ENCODE measurements at regions not wholly inside any gene's neighbourhood (a gene's known extent, or its start where the extent isn't known, plus 50 kb on each side); places are given as distances from the start of the nearest gene placed in this dataset.
"Not testable (repeated sequence)": the region's sequence is repeated elsewhere in the genome, so short reads cannot be mapped to it uniquely, and the experiment has no call there.

DNA sequence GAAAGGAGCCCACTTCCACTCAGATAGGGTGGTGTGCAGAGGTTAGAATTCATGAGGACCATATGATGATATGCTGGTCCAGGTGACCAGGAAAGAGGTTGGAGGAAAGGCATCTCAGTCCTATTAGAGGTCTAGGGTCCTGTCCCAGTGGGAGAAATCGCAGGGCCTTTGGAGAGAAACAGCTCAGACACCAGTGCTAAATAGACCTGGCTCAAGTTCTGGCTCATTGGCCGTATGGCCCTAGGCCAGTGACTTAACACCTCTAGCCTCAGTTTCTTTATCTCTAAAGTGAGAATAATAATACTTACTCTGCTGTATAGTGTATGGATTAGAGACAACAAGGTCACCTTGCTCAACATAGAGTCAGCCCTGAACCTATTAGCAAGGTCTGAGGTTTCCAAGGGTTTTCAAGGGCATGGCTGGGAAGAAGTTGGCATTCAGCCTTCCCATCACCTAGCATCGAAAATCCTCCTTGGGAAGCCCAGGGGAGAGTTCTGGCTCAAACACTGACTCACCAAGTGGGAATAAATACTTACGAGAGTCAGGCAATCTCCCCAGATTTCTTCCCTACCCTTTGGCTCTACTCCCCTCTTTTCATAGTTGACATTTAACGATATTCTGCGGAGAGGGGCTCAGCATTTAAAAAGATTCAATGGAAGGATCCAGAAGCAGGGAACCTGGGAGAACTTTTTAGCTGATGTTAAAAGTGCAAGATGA, 473.1 kb upstream of the PODXL start:
- DNase-seq, result no peak

GRCh38 chr7:132028144-132028920, 471.9 kb upstream of the PODXL start:
- no peak for DNase-seq

DNA sequence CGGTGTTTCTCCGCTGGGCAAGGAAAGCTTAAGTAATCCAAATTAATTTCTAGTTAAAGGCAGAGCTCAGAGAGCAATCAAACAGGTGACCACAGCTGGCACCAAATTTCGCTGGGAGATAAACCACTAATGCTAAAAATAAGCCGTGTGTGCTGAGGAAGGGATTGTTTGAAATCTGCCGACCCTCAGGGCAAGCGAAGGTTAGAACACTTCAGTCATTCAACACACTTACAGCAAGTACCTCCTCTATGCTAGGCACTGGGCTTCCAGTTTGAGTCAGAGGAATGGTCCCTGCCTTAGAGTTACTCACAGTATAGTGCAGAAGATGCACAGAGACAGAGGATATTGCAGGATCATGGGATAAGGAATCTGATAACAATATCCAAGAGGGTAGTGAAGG, 467.9 kb upstream of the PODXL start:
- DNase-seq, result no peak

DNA sequence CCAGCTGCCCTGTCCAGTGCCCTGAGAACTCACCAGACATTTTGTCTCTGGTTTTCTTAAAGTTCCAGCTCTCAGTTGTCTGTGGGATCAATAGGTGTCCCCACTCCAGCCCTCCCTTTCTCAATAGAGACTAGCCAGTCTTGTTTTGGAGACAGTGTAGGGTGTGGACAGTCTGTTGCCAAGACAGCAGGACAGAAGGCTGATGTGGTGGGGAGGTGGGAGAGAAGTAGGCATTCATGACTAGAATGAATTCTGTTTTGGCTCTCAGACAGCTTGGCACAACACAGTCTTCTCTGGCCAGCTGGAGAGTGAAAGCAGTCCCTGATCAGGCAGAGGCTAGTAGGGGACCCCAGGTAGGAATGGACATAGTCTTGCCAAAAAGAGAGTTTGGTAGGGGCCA, 467.0 kb upstream of the PODXL start:
- no peak for DNase-seq

DNA sequence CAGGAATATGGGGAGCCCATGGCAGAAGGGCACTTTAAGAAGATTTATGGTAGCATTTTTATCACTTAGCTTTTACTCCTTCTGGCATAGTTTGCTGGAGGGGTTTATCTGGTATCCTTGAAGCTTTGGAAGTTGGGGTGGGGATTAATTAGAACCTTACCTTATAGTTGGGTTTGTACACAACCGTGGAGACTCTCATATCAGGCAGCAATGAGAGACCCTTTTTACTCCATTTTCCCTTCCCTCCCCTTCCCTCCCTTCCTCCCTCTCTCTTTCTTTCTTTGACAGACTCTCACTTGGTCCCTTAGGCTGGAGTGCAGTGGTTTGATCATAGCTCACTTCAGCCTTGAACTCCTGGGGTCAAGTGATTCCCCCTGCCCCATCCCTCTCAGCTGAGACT, 465.8 kb upstream of the PODXL start:
- DNase-seq, result no peak

DNA sequence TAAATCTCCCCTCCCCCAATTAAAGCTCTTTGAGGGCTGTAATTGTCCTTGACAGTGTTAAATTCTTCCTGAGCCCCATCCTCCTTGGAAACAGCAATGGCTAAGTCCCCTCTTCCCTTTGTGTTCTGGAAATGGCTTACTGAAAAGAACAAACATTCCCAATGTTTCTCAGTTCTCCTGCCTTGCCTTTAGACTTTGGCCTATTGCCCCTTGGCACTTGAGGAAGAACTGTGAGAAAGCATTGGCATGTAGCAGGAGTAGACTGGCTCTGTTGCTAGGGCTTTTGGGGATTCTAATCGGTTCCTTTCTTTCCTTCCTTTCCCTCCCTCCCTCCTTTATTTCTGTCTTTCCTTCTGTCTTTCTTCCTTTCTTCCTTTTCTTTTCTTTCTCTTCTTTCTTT, 463.3 kb upstream of the PODXL start:
- no peak for DNase-seq

DNA sequence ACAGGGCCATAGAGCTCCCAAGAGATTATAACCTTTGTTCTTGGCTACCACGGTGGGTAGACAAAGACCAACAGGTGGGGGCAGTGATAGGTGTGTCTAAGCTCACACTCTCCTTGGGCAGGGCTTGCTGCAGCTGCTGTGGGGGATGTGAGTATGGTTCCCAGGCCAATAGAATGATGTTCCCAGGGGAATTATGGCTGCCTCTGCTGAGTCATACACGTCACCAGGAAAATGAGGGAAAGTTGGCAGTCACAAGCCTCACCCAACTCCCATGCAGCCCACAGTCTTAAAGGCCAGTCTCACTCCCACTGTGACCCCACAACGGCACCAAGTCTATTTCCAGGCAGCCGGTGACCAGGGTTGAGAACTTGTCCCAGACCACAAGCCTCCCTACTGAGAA, 453.4 kb upstream of the PODXL start:
- DNase-seq, result no peak

DNA sequence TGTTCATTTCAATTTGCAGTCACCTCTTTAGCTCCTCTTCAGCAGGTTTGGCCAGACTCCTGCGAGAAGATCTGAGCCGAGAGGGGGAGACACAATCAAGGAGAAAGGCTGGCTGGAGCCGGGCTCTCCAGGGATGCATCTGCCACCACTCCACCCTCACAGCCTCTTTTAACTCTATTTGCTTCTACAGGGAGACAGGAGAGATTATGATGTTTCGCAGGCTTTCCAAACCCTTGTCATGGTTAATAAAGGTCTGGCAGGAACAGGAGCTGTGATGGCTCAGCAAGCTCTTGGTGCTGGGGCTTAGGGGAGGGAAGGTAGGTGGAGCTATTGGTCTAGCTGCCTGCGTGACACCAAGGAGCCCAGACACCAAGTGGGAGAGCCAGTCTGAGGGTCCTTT, 448.1 kb upstream of the PODXL start:
- DNase-seq, result no peak

GRCh38 chr7:132002343-132002968, 446.0 kb upstream of the PODXL start:
- no peak for DNase-seq

DNA sequence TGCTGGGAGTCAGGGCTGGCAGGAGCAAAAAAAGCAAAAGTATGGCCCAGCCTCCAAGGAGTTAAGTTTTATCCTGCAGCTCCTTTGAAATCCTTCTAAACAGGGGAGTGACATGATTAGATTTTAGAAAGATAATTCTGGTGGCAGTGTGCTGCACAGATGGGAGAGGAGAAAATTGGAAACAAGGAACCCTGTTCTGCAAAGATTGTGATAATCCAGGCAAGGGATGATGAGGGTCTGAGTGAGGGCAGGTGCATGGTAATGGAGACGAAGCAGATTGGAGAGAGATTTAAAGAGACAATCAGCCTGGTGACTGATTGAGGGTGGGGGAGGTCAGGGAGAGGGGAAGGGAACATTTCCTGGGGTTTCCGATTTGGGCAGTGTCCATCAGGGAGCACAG, 444.7 kb upstream of the PODXL start:
- no peak for DNase-seq

- no peak for DNase-seq
Measured at GRCh38 chr7:131999193-131999592, 442.8 kb upstream of the PODXL start.

GRCh38 chr7:131995324-131995723, 438.9 kb upstream of the PODXL start:
- DNase-seq, result no peak

- not testable (repeated sequence) for DNase-seq
Measured at GRCh38 chr7:131981069-131981468, 424.6 kb upstream of the PODXL start.

GRCh38 chr7:131978118-131978517, 421.7 kb upstream of the PODXL start:
- DNase-seq, result not testable (repeated sequence)

GRCh38 chr7:131976411-131976810, 420.0 kb upstream of the PODXL start:
- no peak for DNase-seq

- DNase-seq, result no peak
Measured at GRCh38 chr7:131974671-131975070, 418.2 kb upstream of the PODXL start.

GRCh38 chr7:131972251-131972650, 415.8 kb upstream of the PODXL start:
- DNase-seq, result no peak

GRCh38 chr7:131970602-131971001, 414.2 kb upstream of the PODXL start:
- no peak for DNase-seq

DNA sequence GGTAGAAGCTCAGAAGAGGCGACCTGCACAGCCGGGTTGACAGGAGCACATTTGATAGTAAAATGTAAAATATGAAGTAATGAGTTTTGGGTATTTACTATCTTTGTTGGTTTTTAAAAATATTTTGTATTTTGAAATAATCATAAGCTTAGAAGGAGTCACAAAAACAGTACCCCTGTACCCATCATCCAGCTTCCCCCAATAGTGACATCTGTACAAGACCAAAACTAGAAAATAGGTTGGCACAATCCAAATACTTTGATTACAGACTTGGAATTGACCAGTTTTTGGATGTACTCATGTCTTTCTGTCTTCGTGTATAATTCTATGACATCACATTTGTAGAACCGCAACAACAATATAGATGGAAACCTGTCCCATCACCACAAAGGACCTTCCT, 413.1 kb upstream of the PODXL start:
- DNase-seq, result no peak

DNA sequence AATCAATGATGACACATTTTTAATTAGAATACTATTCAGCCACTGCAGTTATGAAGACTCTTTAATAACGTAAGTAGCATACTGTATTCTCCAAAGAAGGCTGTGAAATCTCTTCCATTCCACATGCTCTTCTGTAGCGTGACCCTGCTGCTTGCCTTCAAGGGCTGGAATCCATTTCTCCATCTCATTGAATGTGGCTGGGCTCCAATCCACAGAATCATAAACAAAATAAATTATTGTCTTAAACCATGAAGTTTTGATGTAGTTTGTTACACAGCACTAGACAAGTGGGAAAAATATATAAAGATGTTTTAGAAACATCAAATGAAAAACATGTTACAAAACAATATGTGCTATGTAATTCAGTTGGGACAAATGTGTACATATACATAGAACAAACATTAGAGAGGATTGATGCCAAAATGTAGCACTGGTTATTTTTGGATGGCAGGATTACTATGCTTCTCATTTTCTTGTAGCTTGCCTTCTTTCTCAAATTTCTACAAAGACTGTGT, 410.8 kb upstream of the PODXL start:
- no peak for DNase-seq

GRCh38 chr7:131964203-131964602, 407.8 kb upstream of the PODXL start:
- no peak for DNase-seq

GRCh38 chr7:131961054-131961680, 404.7 kb upstream of the PODXL start:
- no peak for DNase-seq

DNA sequence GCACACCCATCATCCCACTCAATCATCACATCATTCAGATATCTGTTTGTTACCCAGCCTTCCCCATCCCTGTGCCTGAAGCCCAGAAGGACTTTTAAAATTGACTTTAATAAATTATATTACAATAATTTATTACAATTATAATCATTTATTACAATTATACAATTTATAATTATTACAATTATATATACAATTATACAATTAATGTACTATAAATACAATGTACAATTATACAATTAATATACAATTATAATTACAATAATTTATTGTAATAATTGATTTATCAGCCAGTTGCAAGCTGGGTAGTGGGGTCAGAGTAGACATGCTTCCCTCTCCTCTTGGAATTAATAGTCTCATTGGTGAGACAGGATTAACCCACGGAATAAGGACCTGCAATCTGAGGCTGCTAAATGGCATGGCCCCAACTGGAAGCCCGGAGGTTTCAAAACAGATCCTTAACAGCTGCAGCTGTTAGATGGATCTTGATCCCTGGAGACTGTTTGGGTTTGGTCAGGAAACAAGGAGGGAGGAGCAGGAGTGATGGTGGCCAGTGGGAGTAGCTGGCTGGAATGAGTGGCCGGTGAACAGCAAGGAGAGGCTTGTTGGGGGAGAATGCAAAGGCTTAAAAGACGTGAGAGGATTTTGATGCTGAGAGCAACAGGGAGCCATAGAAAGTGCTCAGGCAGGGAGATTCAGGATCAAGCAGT, 402.8 kb upstream of the PODXL start:
- no peak for DNase-seq

Data from bone marrow (tissue), 2 donors.